ENCODE measurements at regions not wholly inside any gene's neighbourhood (a gene's known extent, or its start where the extent isn't known, plus 50 kb on each side); places are given as distances from the start of the nearest gene placed in this dataset.

- no peak for TF ChIP-seq CTCF (IDR thresholded peaks at IDR 0.05)
- no peak for TF ChIP-seq POLR2A (IDR thresholded peaks at IDR 0.05)
Measured at GRCh38 chr6:157727629-157728182, 95.3 kb upstream of the SNX9 start.
